Lower leg skin (tissue), 3 donors: ENCODE measurements at regions not wholly inside any gene's neighbourhood (a gene's known extent, or its start where the extent isn't known, plus 50 kb on each side); places are given as distances from the start of the nearest gene placed in this dataset.

Source experiments
- POLR2A ChIP-seq, 2 donors: fragments of 450-650 bp; IDR thresholded peaks; one replicate each; pipeline ENCODE4 v1.6.1; 2016 to 2017; ENCODE audit warnings: antibody characterized with exemption in 2 of 2, mild to moderate bottlenecking in 1 of 2, moderate library complexity in 1 of 2
- TF ChIP-seq, protein P1 (sequence below), 3 donors: fragments of 450-650 bp; IDR thresholded peaks; one replicate each; pipeline ENCODE4 v1.5.1; 2016; ENCODE audit warnings: antibody characterized with exemption in 3 of 3, mild to moderate bottlenecking in 3 of 3, moderate library complexity in 2 of 3

- TF ChIP-seq, protein P1, sequence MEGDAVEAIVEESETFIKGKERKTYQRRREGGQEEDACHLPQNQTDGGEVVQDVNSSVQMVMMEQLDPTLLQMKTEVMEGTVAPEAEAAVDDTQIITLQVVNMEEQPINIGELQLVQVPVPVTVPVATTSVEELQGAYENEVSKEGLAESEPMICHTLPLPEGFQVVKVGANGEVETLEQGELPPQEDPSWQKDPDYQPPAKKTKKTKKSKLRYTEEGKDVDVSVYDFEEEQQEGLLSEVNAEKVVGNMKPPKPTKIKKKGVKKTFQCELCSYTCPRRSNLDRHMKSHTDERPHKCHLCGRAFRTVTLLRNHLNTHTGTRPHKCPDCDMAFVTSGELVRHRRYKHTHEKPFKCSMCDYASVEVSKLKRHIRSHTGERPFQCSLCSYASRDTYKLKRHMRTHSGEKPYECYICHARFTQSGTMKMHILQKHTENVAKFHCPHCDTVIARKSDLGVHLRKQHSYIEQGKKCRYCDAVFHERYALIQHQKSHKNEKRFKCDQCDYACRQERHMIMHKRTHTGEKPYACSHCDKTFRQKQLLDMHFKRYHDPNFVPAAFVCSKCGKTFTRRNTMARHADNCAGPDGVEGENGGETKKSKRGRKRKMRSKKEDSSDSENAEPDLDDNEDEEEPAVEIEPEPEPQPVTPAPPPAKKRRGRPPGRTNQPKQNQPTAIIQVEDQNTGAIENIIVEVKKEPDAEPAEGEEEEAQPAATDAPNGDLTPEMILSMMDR (IDR thresholded peaks at IDR 0.05), result no peak
- TF ChIP-seq POLR2A (IDR thresholded peaks at IDR 0.05), result no peak
These were observed 790.5 kb upstream of the TPTE start for GRCh38 chr21:9730866-9731265.
